Gastrocnemius medialis (tissue), 4 donors: ENCODE measurements at regions not wholly inside any gene's neighbourhood (a gene's known extent, or its start where the extent isn't known, plus 50 kb on each side); places are given as distances from the start of the nearest gene placed in this dataset.
"Not testable (repeated sequence)": the region's sequence is repeated elsewhere in the genome, so short reads cannot be mapped to it uniquely, and the experiment has no call there.

Experiments
- ATAC-seq, 2 donors: fragments of 150-250 bp; one replicate each; pipeline ENCODE4 v1.9.1; 2016
- DNase-seq, 2 donors: peaks; one replicate each; pipeline ENCODE4 v3.0.0-alpha.2; 2019
- H3K27ac ChIP-seq, 4 donors: fragments of 200-600 bp; sonication (generic); 1 replicate in 1 of 4; 2 replicates in 3 of 4; pipeline ENCODE4 v1.5.1; 2016 to 2018; ENCODE audit warnings: mild to moderate bottlenecking in 2 of 4, moderate library complexity in 1 of 4
- H3K27me3 ChIP-seq, 3 donors: fragments of 200-600 bp; sonication (generic) in 2 of 3; 1 replicate in 1 of 3; 2 replicates in 2 of 3; pipeline versions ENCODE4 v1.5.1 to v1.6.0; 2016 to 2019; ENCODE audit warnings: mild to moderate bottlenecking in 1 of 3, moderate library complexity in 1 of 3
- H3K36me3 ChIP-seq, 2 donors: fragments of 200-600 bp; sonication (generic) in 1 of 2; one replicate each; pipeline ENCODE4 v1.5.1; 2017 to 2018
- H3K4me1 ChIP-seq, 2 donors: fragments of 200-600 bp; sonication (generic) in 1 of 2; one replicate each; pipeline ENCODE4 v1.5.1; 2016 to 2017; ENCODE audit warnings: mild to moderate bottlenecking in 2 of 2
- H3K4me3 ChIP-seq, 4 donors: fragments of 200-600 bp; sonication (generic) in 3 of 4; 1 replicate in 1 of 4; 2 replicates in 3 of 4; pipeline ENCODE4 v1.5.1; 2016 to 2019; ENCODE audit warnings: mild to moderate bottlenecking in 2 of 4
- H3K9me3 ChIP-seq, 3 donors: fragments of 200-600 bp; sonication (generic) in 2 of 3; 1 replicate in 1 of 3; 2 replicates in 2 of 3; pipeline ENCODE4 v1.5.1; 2016 to 2019
- POLR2A ChIP-seq, 2 donors: fragments of 450-650 bp; IDR thresholded peaks; one replicate each; pipeline ENCODE4 v1.6.1; 2017; ENCODE audit warnings: antibody characterized with exemption in 2 of 2, mild to moderate bottlenecking in 2 of 2, moderate library complexity in 2 of 2
- in situ Hi-C, 4 donors: fragments of 200-750 bp; cut with MboI; loops; one replicate each; pipeline versions ENCODE4 v1.15.0 to v1.8.0; 2017; ENCODE audit warnings: low sequenced_read_pairs in 4 of 4
- intact Hi-C: fragments of 100-400 bp; cut with DNase I; formaldehyde crosslinking; loops from one replicate; pipeline ENCODE4 v1.15.1; 2023; ENCODE audit warnings: low total_unique reads
- TF ChIP-seq, protein P1 (sequence below), 5 experiments: fragments of 450-650 bp in 3 of 5; fragments of 200-600 bp in 2 of 5; sonication (generic) in 2 of 5; IDR thresholded peaks in 4 of 5; conservative IDR thresholded peaks in 1 of 5; 1 replicate in 4 of 5; 2 replicates in 1 of 5; pipeline ENCODE4 v1.5.1; 2016 to 2019; ENCODE audit warnings: antibody characterized with exemption in 5 of 5, mild to moderate bottlenecking in 3 of 5, moderate library complexity in 3 of 5

- Histone ChIP-seq H3K9me3 (no peaks in the 10 kb centered on the region), H3K4me1 (no peaks in the 10 kb centered on the region), H3K27ac (no peak overlapping the region), H3K27me3 (no peaks in the 10 kb centered on the region), H3K36me3 (no peaks in the 10 kb centered on the region), H3K4me3 (no peak overlapping the region)
- ATAC-seq: no peak
- no peak for TF ChIP-seq POLR2A (IDR thresholded peaks at IDR 0.05)
- TF ChIP-seq, protein P1, sequence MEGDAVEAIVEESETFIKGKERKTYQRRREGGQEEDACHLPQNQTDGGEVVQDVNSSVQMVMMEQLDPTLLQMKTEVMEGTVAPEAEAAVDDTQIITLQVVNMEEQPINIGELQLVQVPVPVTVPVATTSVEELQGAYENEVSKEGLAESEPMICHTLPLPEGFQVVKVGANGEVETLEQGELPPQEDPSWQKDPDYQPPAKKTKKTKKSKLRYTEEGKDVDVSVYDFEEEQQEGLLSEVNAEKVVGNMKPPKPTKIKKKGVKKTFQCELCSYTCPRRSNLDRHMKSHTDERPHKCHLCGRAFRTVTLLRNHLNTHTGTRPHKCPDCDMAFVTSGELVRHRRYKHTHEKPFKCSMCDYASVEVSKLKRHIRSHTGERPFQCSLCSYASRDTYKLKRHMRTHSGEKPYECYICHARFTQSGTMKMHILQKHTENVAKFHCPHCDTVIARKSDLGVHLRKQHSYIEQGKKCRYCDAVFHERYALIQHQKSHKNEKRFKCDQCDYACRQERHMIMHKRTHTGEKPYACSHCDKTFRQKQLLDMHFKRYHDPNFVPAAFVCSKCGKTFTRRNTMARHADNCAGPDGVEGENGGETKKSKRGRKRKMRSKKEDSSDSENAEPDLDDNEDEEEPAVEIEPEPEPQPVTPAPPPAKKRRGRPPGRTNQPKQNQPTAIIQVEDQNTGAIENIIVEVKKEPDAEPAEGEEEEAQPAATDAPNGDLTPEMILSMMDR (IDR thresholded peaks at IDR 0.05 in 4 of 5, conservative IDR thresholded peaks at IDR 0.05 in 1 of 5): no peak
- intact Hi-C loops: no loop called here
- in situ Hi-C loops: no loop called here
- no peak for DNase-seq
Measured at GRCh38 chr16:79986352-79986751, 385.8 kb upstream of the MAF start.

DNA sequence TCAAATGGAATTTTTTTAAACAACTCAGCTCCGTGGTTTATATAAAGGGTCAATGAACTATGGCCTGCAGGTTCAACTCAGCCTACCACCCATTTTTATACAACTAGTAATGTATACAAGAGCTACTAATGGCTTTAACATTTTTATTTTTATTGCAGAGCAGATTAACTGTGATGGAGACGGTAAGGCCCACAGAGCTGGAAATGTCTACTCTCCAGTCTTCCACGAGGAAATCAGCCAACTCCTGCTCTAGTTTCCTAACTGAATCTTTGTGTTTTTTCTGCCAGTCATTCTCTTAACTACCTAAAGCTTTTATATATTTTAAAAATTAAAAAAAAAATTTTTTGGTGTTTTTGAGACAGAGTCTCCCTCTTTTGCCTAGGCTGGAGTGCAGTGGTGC is 385.1 kb upstream of the MAF start:
- Histone ChIP-seq H3K36me3 (no peaks in the 10 kb centered on the region), H3K4me3 (no peak overlapping the region), H3K4me1 (no peaks in the 10 kb centered on the region), H3K27ac (no peak overlapping the region), H3K27me3 (no peaks in the 10 kb centered on the region), H3K9me3 (no peaks in the 10 kb centered on the region)
- DNase-seq: no peak
- in situ Hi-C loops: no loop called here
- intact Hi-C loops: no loop called here
- TF ChIP-seq, protein P1 (IDR thresholded peaks at IDR 0.05 in 4 of 5, conservative IDR thresholded peaks at IDR 0.05 in 1 of 5): no peak
- TF ChIP-seq POLR2A (IDR thresholded peaks at IDR 0.05): no peak
- ATAC-seq: no peak

DNA sequence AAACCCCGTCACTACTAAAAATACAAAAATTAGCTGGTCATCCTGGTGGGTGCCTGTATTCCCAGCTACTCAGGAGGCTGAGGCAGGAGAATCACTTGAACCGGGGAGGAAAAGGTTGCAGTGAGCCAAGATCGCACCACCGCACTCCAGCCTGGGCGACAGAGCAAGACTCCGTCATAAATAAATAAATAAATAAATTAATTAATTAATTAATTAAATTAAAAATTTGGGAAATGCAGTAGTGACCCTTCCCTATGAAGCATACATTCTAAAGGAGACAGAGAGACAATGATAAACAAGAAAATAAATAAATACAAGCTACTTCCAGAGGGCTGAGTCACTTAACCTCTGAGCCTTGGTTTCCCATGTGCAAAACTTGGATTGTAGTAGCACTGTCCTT is 383.6 kb upstream of the MAF start:
- H3K36me3 ChIP-seq, ATAC-seq, H3K27me3 ChIP-seq, H3K27ac ChIP-seq, H3K4me3 ChIP-seq, intact Hi-C loops, H3K4me1 ChIP-seq, in situ Hi-C loops, H3K9me3 ChIP-seq, DNase-seq: not testable (repeated sequence)

- intact Hi-C loops: no loop called here
- in situ Hi-C loops: no loop called here
- DNase-seq (no peak), ATAC-seq (no peak)
- Histone ChIP-seq H3K9me3 (no peaks in the 10 kb centered on the region), H3K4me1 (no peaks in the 10 kb centered on the region), H3K27me3 (no peaks in the 10 kb centered on the region), H3K36me3 (no peaks in the 10 kb centered on the region), H3K27ac (no peak overlapping the region), H3K4me3 (no peak overlapping the region)
- TF ChIP-seq, protein P1 (IDR thresholded peaks at IDR 0.05 in 4 of 5, conservative IDR thresholded peaks at IDR 0.05 in 1 of 5): no peak
- TF ChIP-seq POLR2A (IDR thresholded peaks at IDR 0.05): no peak
Measured at GRCh38 chr16:79982862-79983261, 382.3 kb upstream of the MAF start.

- Histone ChIP-seq H3K27ac (no peak overlapping the region), H3K9me3 (no peaks in the 10 kb centered on the region), H3K27me3 (no peaks in the 10 kb centered on the region), H3K4me3 (no peak overlapping the region), H3K4me1 (no peaks in the 10 kb centered on the region), H3K36me3 (no peaks in the 10 kb centered on the region)
- DNase-seq (no peak), ATAC-seq (no peak)
- in situ Hi-C loops (no loop called here), intact Hi-C loops (no loop called here)
- TF ChIP-seq, protein P1 (IDR thresholded peaks at IDR 0.05 in 4 of 5, conservative IDR thresholded peaks at IDR 0.05 in 1 of 5): no peak
- TF ChIP-seq POLR2A (IDR thresholded peaks at IDR 0.05): no peak
Measured at GRCh38 chr16:79982361-79982760, 381.8 kb upstream of the MAF start.
